Activated naive CD8-positive, alpha-beta T cell treated with anti-CD3 and anti-CD28 coated beads, Interleukin-2, amount 50 U/mL, for 24 hours (primary cell): ENCODE measurements at regions not wholly inside any gene's neighbourhood (a gene's known extent, or its start where the extent isn't known, plus 50 kb on each side); places are given as distances from the start of the nearest gene placed in this dataset.

Experiments used
- ATAC-seq: fragments of 150-1000 bp; cut with Tn5 transposase; one replicate; pipeline ENCODE4 v1.10.0; 2021
- DNase-seq: peaks from one replicate; pipeline ENCODE4 v3.0.0; 2021
- H3K27ac Mint-ChIP-seq: one replicate; pipeline ENCODE4 v1.8.0; 2021; ENCODE audit warnings: mild to moderate bottlenecking, mixed read lengths
- H3K27me3 Mint-ChIP-seq: one replicate; pipeline ENCODE4 v1.8.0; 2021; ENCODE audit warnings: mixed read lengths
- H3K36me3 Mint-ChIP-seq: one replicate; pipeline ENCODE4 v1.8.0; 2021; ENCODE audit warnings: low read depth, mixed read lengths
- H3K4me1 Mint-ChIP-seq: one replicate; pipeline ENCODE4 v1.8.0; 2021; ENCODE audit warnings: mixed read lengths
- H3K4me3 Mint-ChIP-seq: one replicate; pipeline ENCODE4 v1.8.0; 2021; ENCODE audit warnings: mild to moderate bottlenecking, moderate library complexity, mixed read lengths
- H3K9me3 Mint-ChIP-seq: one replicate; pipeline ENCODE4 v1.8.0; 2021; ENCODE audit warnings: mixed read lengths

GRCh38 chr9:126207256-126207655 lies 119.4 kb upstream of the MVB12B start:
- H3K9me3 Mint-ChIP-seq: no peaks in the 10 kb centered on the region
- ATAC-seq (no peak), DNase-seq (no peak)
- H3K36me3 Mint-ChIP-seq: no peaks in the 10 kb centered on the region
- H3K4me1 Mint-ChIP-seq: no peaks in the 10 kb centered on the region
- peaks cover 23% of the 10 kb centered on the region for H3K27me3 Mint-ChIP-seq
- no peak overlapping the region for H3K27ac Mint-ChIP-seq
- no peak overlapping the region for H3K4me3 Mint-ChIP-seq

- ATAC-seq (no peak), DNase-seq (no peak)
- H3K27ac Mint-ChIP-seq: no peak overlapping the region
- H3K27me3 Mint-ChIP-seq: peaks cover 16% of the 10 kb centered on the region
- no peak overlapping the region for H3K4me3 Mint-ChIP-seq
- no peaks in the 10 kb centered on the region for H3K36me3 Mint-ChIP-seq
- H3K9me3 Mint-ChIP-seq: no peaks in the 10 kb centered on the region
- no peaks in the 10 kb centered on the region for H3K4me1 Mint-ChIP-seq
These were observed 118.3 kb upstream of the MVB12B start for GRCh38 chr9:126208216-126208758.

GRCh38 chr9:126211441-126212074 lies 115.1 kb upstream of the MVB12B start:
- Mint-ChIP-seq H3K36me3 (no peaks in the 10 kb centered on the region), H3K4me1 (no peaks in the 10 kb centered on the region), H3K9me3 (no peaks in the 10 kb centered on the region), H3K27ac (no peak overlapping the region), H3K27me3 (peaks cover 23% of the 10 kb centered on the region), H3K4me3 (no peak overlapping the region)
- ATAC-seq (no peak), DNase-seq (no peak)

- ATAC-seq (no peak), DNase-seq (no peak)
- no peaks in the 10 kb centered on the region for H3K9me3 Mint-ChIP-seq
- H3K4me3 Mint-ChIP-seq: no peak overlapping the region
- H3K27me3 Mint-ChIP-seq: peaks cover 36% of the 10 kb centered on the region
- no peaks in the 10 kb centered on the region for H3K36me3 Mint-ChIP-seq
- H3K27ac Mint-ChIP-seq: no peak overlapping the region
- no peaks in the 10 kb centered on the region for H3K4me1 Mint-ChIP-seq
These were observed 111.1 kb upstream of the MVB12B start for GRCh38 chr9:126215486-126215885.

- no peaks in the 10 kb centered on the region for H3K4me1 Mint-ChIP-seq
- no peaks in the 10 kb centered on the region for H3K36me3 Mint-ChIP-seq
- H3K27ac Mint-ChIP-seq: no peak overlapping the region
- no peak overlapping the region for H3K4me3 Mint-ChIP-seq
- ATAC-seq (no peak), DNase-seq (no peak)
- H3K27me3 Mint-ChIP-seq: peaks cover 49% of the 10 kb centered on the region
- no peaks in the 10 kb centered on the region for H3K9me3 Mint-ChIP-seq
These were observed 109.8 kb upstream of the MVB12B start for GRCh38 chr9:126216826-126217225.

- ATAC-seq: no peak
- Mint-ChIP-seq H3K4me1 (no peaks in the 10 kb centered on the region), H3K4me3 (no peak overlapping the region), H3K9me3 (no peaks in the 10 kb centered on the region), H3K27ac (no peak overlapping the region), H3K27me3 (peaks cover 54% of the 10 kb centered on the region), H3K36me3 (no peaks in the 10 kb centered on the region)
- DNase-seq: no peak
These were observed 109.4 kb upstream of the MVB12B start for GRCh38 chr9:126217250-126217653.

- H3K9me3 Mint-ChIP-seq: no peaks in the 10 kb centered on the region
- ATAC-seq: no peak
- H3K27me3 Mint-ChIP-seq: peaks cover 56% of the 10 kb centered on the region
- H3K27ac Mint-ChIP-seq: no peak overlapping the region
- no peaks in the 10 kb centered on the region for H3K36me3 Mint-ChIP-seq
- no peak overlapping the region for H3K4me3 Mint-ChIP-seq
- no peaks in the 10 kb centered on the region for H3K4me1 Mint-ChIP-seq
- no peak for DNase-seq
These were observed 108.8 kb upstream of the MVB12B start for GRCh38 chr9:126217797-126218196.

GRCh38 chr9:126218359-126219125 lies 108.1 kb upstream of the MVB12B start:
- H3K27me3 Mint-ChIP-seq: peaks cover 61% of the 10 kb centered on the region
- H3K4me3 Mint-ChIP-seq: no peak overlapping the region
- H3K9me3 Mint-ChIP-seq: no peaks in the 10 kb centered on the region
- no peaks in the 10 kb centered on the region for H3K36me3 Mint-ChIP-seq
- ATAC-seq (no peak), DNase-seq (no peak)
- no peaks in the 10 kb centered on the region for H3K4me1 Mint-ChIP-seq
- H3K27ac Mint-ChIP-seq: no peak overlapping the region

GRCh38 chr9:126219166-126219565 lies 107.5 kb upstream of the MVB12B start:
- no peaks in the 10 kb centered on the region for H3K36me3 Mint-ChIP-seq
- no peak overlapping the region for H3K27ac Mint-ChIP-seq
- ATAC-seq (no peak), DNase-seq (no peak)
- peaks cover 67% of the 10 kb centered on the region for H3K27me3 Mint-ChIP-seq
- no peaks in the 10 kb centered on the region for H3K9me3 Mint-ChIP-seq
- H3K4me1 Mint-ChIP-seq: no peaks in the 10 kb centered on the region
- no peak overlapping the region for H3K4me3 Mint-ChIP-seq

- no peaks in the 10 kb centered on the region for H3K4me1 Mint-ChIP-seq
- ATAC-seq (no peak), DNase-seq (no peak)
- H3K9me3 Mint-ChIP-seq: no peaks in the 10 kb centered on the region
- H3K27me3 Mint-ChIP-seq: peaks cover 72% of the 10 kb centered on the region
- no peaks in the 10 kb centered on the region for H3K36me3 Mint-ChIP-seq
- no peak overlapping the region for H3K27ac Mint-ChIP-seq
- H3K4me3 Mint-ChIP-seq: no peak overlapping the region
These were observed 107.0 kb upstream of the MVB12B start for GRCh38 chr9:126219648-126220063.

- no peak overlapping the region for H3K27ac Mint-ChIP-seq
- no peak for DNase-seq
- no peaks in the 10 kb centered on the region for H3K36me3 Mint-ChIP-seq
- H3K4me3 Mint-ChIP-seq: no peak overlapping the region
- H3K9me3 Mint-ChIP-seq: no peaks in the 10 kb centered on the region
- no peaks in the 10 kb centered on the region for H3K4me1 Mint-ChIP-seq
- H3K27me3 Mint-ChIP-seq: peaks cover 69% of the 10 kb centered on the region
- no peak for ATAC-seq
These were observed 105.1 kb upstream of the MVB12B start for GRCh38 chr9:126221480-126221879.

GRCh38 chr9:126222363-126222834 lies 104.2 kb upstream of the MVB12B start:
- Mint-ChIP-seq H3K9me3 (no peaks in the 10 kb centered on the region), H3K4me3 (no peak overlapping the region), H3K27me3 (peaks cover 75% of the 10 kb centered on the region), H3K36me3 (no peaks in the 10 kb centered on the region), H3K27ac (no peak overlapping the region), H3K4me1 (no peaks in the 10 kb centered on the region)
- DNase-seq (no peak), ATAC-seq (no peak)

- Mint-ChIP-seq H3K27ac (no peak overlapping the region), H3K27me3 (peaks cover 72% of the 10 kb centered on the region), H3K4me3 (no peak overlapping the region), H3K4me1 (no peaks in the 10 kb centered on the region), H3K9me3 (no peaks in the 10 kb centered on the region), H3K36me3 (no peaks in the 10 kb centered on the region)
- ATAC-seq: no peak
- no peak for DNase-seq
These were observed 103.7 kb upstream of the MVB12B start for GRCh38 chr9:126222835-126223431.

GRCh38 chr9:126223798-126224531 lies 102.7 kb upstream of the MVB12B start:
- DNase-seq (no peak), ATAC-seq (no peak)
- peaks cover 72% of the 10 kb centered on the region for H3K27me3 Mint-ChIP-seq
- no peaks in the 10 kb centered on the region for H3K36me3 Mint-ChIP-seq
- no peaks in the 10 kb centered on the region for H3K4me1 Mint-ChIP-seq
- H3K9me3 Mint-ChIP-seq: no peaks in the 10 kb centered on the region
- no peak overlapping the region for H3K4me3 Mint-ChIP-seq
- no peak overlapping the region for H3K27ac Mint-ChIP-seq
